Neural cell (in vitro differentiated cells): ENCODE measurements at regions not wholly inside any gene's neighbourhood (a gene's known extent, or its start where the extent isn't known, plus 50 kb on each side); places are given as distances from the start of the nearest gene placed in this dataset.

Experiments used
- H2AFZ ChIP-seq: fragments of 200-600, 300-800 bp; sonication (generic), shearing (Covaris generic); 2 replicates; pipeline ENCODE4 v1.6.0; 2014; ENCODE audit warnings: low read depth, mild to moderate bottlenecking, antibody characterized with exemption, low read length, moderate library complexity
- H3F3A ChIP-seq: fragments of 200-600 bp; shearing (Covaris generic); 2 replicates; pipeline ENCODE4 v1.6.1; 2016; ENCODE audit warnings: mild to moderate bottlenecking, moderate library complexity, mixed read lengths, antibody characterized with exemption, low read length; ENCODE audit not compliant: insufficient read depth, poor library complexity, severe bottlenecking
- H3K27ac ChIP-seq: fragments of 200-600, 300-800 bp; sonication (generic), shearing (Covaris generic); 2 replicates; pipeline ENCODE4 v1.5.1; 2014; ENCODE audit warnings: mild to moderate bottlenecking, low read length, moderate library complexity
- H3K27me3 ChIP-seq: fragments of 300-800, 200-600 bp; sonication (generic), shearing (Covaris generic); 2 replicates; pipeline ENCODE4 v1.6.0; 2014; ENCODE audit warnings: mild to moderate bottlenecking, low read depth, low read length, moderate library complexity; ENCODE audit not compliant: insufficient read depth
- H3K36me3 ChIP-seq: fragments of 300-800, 200-600 bp; sonication (generic), shearing (Covaris generic); 2 replicates; pipeline ENCODE4 v1.5.1; 2014; ENCODE audit warnings: mild to moderate bottlenecking, antibody characterized with exemption, low read length, moderate library complexity; ENCODE audit not compliant: insufficient read depth
- H3K4me2 ChIP-seq: fragments of 300-800, 200-600 bp; sonication (generic), shearing (Covaris generic); 2 replicates; pipeline ENCODE4 v1.6.0; 2014; ENCODE audit warnings: mild to moderate bottlenecking, low read length
- H3K4me3 ChIP-seq: fragments of 300-800, 200-600 bp; sonication (generic), shearing (Covaris generic); 2 replicates; pipeline ENCODE4 v1.5.1; 2014; ENCODE audit warnings: mild to moderate bottlenecking, low read length, moderate library complexity
- H3K79me2 ChIP-seq: fragments of 200-600 bp; shearing (Covaris generic); replicated peaks from 2 replicates; pipeline ENCODE4 v1.6.0; 2014; ENCODE audit warnings: mild to moderate bottlenecking, low read length, moderate library complexity; ENCODE audit not compliant: insufficient read depth
- H3K9ac ChIP-seq: fragments of 300-800, 200-600 bp; sonication (generic), shearing (Covaris generic); 2 replicates; pipeline ENCODE4 v1.6.1; 2016; ENCODE audit warnings: mild to moderate bottlenecking, low read length, mixed read lengths
- H3K9me2 ChIP-seq: fragments of 200-600 bp; shearing (Covaris generic); 2 replicates; pipeline ENCODE4 v1.6.1; 2016; ENCODE audit warnings: mild to moderate bottlenecking, low read length, mixed read lengths; ENCODE audit not compliant: insufficient read depth
- H3K9me3 ChIP-seq: fragments of 200-600, 300-800 bp; sonication (generic), shearing (Covaris generic); 2 replicates; pipeline ENCODE4 v1.6.1; 2016; ENCODE audit warnings: mild to moderate bottlenecking, mixed run types, low read length, moderate library complexity, mixed read lengths
- H4K20me1 ChIP-seq: fragments of 200-600 bp; shearing (Covaris generic); 2 replicates; pipeline ENCODE4 v1.6.1; 2016; ENCODE audit warnings: mild to moderate bottlenecking, mixed run types; ENCODE audit not compliant: insufficient read depth
- EP300 ChIP-seq: fragments of 450-650 bp; conservative IDR thresholded peaks from 2 replicates; pipeline ENCODE4 v1.6.1; 2014; ENCODE audit warnings: antibody characterized with exemption, mild to moderate bottlenecking, moderate library complexity; ENCODE audit not compliant: poor library complexity, severe bottlenecking
- EZH2 ChIP-seq: fragments of 200-600, 300-800 bp; shearing (Covaris generic), sonication (generic); IDR thresholded peaks from 2 replicates; pipeline ENCODE4 v1.6.1; 2014; ENCODE audit warnings: antibody characterized with exemption, low read length, borderline replicate concordance, mild to moderate bottlenecking; ENCODE audit not compliant: insufficient read depth, poor library complexity, severe bottlenecking
- MXI1 ChIP-seq: fragments of 450-650 bp; conservative IDR thresholded peaks from 2 replicates; pipeline ENCODE4 v1.6.1; 2014; ENCODE audit warnings: antibody characterized with exemption, mild to moderate bottlenecking; ENCODE audit not compliant: poor library complexity, severe bottlenecking
- POLR2AphosphoS5 ChIP-seq: IDR thresholded peaks from 2 replicates; pipeline ENCODE4 v1.6.1; 2012
- RAD21 ChIP-seq: fragments of 450-650 bp; conservative IDR thresholded peaks from 2 replicates; pipeline ENCODE4 v1.6.1; 2014; ENCODE audit warnings: antibody characterized with exemption, mild to moderate bottlenecking, moderate library complexity
- REST ChIP-seq: IDR thresholded peaks from 2 replicates; pipeline ENCODE4 v1.6.1; 2012; ENCODE audit warnings: borderline replicate concordance
- SMC3 ChIP-seq: fragments of 450-650 bp; conservative IDR thresholded peaks from 2 replicates; pipeline ENCODE4 v1.6.1; 2014; ENCODE audit warnings: antibody characterized with exemption, mild to moderate bottlenecking, moderate library complexity; ENCODE audit not compliant: poor library complexity
- TAF1 ChIP-seq: IDR thresholded peaks from 2 replicates; pipeline ENCODE4 v1.6.1; 2012; ENCODE audit warnings: low read depth
- TF ChIP-seq, protein P1 (sequence below): fragments of 450-650 bp; IDR thresholded peaks from 2 replicates; pipeline ENCODE4 v1.5.1; 2014; ENCODE audit warnings: antibody characterized with exemption, mild to moderate bottlenecking, moderate library complexity; ENCODE audit not compliant: poor library complexity, severe bottlenecking

DNA sequence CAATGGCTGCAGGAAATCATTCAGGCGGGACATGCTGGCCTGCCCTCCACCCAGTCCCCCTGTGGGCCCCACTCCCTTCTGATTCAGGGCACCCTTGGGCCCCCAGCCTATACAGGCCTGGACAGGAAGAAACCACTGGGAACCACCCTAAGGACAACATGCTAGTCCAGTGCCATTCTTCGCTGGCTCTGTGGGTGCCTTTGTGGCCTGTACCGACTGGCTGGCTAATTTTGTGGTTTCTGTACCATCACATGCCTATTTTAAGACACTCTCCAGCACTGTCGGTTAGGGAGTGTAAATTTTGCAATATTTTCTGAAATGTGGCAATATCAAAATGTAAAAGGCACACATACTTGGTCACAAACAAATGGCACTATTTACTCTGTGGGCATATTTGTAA is 61.4 kb upstream of the POLG start:
- Histone ChIP-seq H3K79me2 (no peaks in the 10 kb centered on the region), H3K36me3 (no peaks in the 10 kb centered on the region), H3K9ac (no peak overlapping the region), H3F3A (no peaks in the 10 kb centered on the region), H4K20me1 (no peaks in the 10 kb centered on the region), H3K4me3 (no peak overlapping the region), H3K9me3 (no peaks in the 10 kb centered on the region), H3K27ac (no peak overlapping the region), H3K4me2 (no peak overlapping the region), H3K9me2 (no peaks in the 10 kb centered on the region), H3K27me3 (peaks cover 22% of the 10 kb centered on the region), H2AFZ (no peak overlapping the region)
- no peak for TF ChIP-seq EP300

DNA sequence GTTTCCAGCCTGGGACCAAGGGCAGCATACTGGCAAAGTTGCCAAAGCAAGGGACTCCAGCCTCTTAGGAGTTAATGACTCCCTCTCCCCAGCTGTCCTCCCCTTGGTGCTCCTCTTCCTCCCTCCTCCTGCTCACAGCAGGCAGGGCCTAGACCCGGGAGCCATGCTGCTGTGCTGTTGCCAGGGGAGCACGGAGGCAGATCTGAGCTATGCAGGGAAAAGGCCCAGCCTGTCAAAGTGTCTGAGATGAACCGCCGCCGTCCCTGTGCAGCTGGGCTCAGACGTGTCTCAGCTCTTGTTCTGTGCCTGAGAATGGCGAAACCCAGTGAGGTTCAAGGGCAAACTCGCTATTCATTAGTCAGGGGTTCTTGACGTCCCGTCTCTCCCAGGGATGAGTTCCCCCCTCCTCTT is 60.8 kb upstream of the POLG start:
- no peaks in the 10 kb centered on the region for H3F3A ChIP-seq
- H3K27me3 ChIP-seq, result peaks cover 16% of the 10 kb centered on the region
- H3K4me3 ChIP-seq, result no peak overlapping the region
- H3K79me2 ChIP-seq, result no peaks in the 10 kb centered on the region
- H3K36me3 ChIP-seq, result no peaks in the 10 kb centered on the region
- no peak overlapping the region for H3K9ac ChIP-seq
- no peak overlapping the region for H3K4me2 ChIP-seq
- H2AFZ ChIP-seq, result no peak overlapping the region
- no peaks in the 10 kb centered on the region for H3K9me2 ChIP-seq
- no peak for TF ChIP-seq MXI1
- no peak for TF ChIP-seq EZH2
- TF ChIP-seq SMC3, result no peak
- no peak for TF ChIP-seq TAF1
- no peak for TF ChIP-seq REST
- no peak for TF ChIP-seq RAD21
- TF ChIP-seq, protein P1, sequence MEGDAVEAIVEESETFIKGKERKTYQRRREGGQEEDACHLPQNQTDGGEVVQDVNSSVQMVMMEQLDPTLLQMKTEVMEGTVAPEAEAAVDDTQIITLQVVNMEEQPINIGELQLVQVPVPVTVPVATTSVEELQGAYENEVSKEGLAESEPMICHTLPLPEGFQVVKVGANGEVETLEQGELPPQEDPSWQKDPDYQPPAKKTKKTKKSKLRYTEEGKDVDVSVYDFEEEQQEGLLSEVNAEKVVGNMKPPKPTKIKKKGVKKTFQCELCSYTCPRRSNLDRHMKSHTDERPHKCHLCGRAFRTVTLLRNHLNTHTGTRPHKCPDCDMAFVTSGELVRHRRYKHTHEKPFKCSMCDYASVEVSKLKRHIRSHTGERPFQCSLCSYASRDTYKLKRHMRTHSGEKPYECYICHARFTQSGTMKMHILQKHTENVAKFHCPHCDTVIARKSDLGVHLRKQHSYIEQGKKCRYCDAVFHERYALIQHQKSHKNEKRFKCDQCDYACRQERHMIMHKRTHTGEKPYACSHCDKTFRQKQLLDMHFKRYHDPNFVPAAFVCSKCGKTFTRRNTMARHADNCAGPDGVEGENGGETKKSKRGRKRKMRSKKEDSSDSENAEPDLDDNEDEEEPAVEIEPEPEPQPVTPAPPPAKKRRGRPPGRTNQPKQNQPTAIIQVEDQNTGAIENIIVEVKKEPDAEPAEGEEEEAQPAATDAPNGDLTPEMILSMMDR, result no peak
- TF ChIP-seq EP300, result no peak
- TF ChIP-seq POLR2AphosphoS5, result no peak
- no peaks in the 10 kb centered on the region for H3K9me3 ChIP-seq
- no peaks in the 10 kb centered on the region for H4K20me1 ChIP-seq
- no peak overlapping the region for H3K27ac ChIP-seq

GRCh38 chr15:89395031-89395430 is 60.4 kb upstream of the POLG start:
- Histone ChIP-seq H3K27ac (no peak overlapping the region), H3K9ac (no peak overlapping the region), H3K9me2 (no peaks in the 10 kb centered on the region), H3K4me2 (no peak overlapping the region), H3K79me2 (no peaks in the 10 kb centered on the region), H3K9me3 (no peaks in the 10 kb centered on the region), H2AFZ (no peak overlapping the region), H3F3A (no peaks in the 10 kb centered on the region), H3K4me3 (no peak overlapping the region), H4K20me1 (no peaks in the 10 kb centered on the region), H3K36me3 (no peaks in the 10 kb centered on the region), H3K27me3 (peaks cover 12% of the 10 kb centered on the region)
- TF ChIP-seq EZH2, result no peak
- TF ChIP-seq TAF1, result no peak
- TF ChIP-seq SMC3, result no peak
- no peak for TF ChIP-seq MXI1
